ENCODE measurements at regions not wholly inside any gene's neighbourhood (a gene's known extent, or its start where the extent isn't known, plus 50 kb on each side); places are given as distances from the start of the nearest gene placed in this dataset.

- TF ChIP-seq POLR2A (IDR thresholded peaks at IDR 0.05) (no peak), CTCF (IDR thresholded peaks at IDR 0.05) (no peak), POLR2AphosphoS5 (IDR thresholded peaks at IDR 0.05) (no peak), EP300 (IDR thresholded peaks at IDR 0.05) (no peak)
Observed at GRCh38 chr9:71308454-71308853, 187.0 kb upstream of the TRPM3 start.

All from sigmoid colon (tissue), 4 donors.